Gastroesophageal sphincter (tissue), 3 donors: ENCODE measurements at regions not wholly inside any gene's neighbourhood (a gene's known extent, or its start where the extent isn't known, plus 50 kb on each side); places are given as distances from the start of the nearest gene placed in this dataset.

Experiments used
- EP300 ChIP-seq: sonication (generic); formaldehyde crosslinking; IDR thresholded peaks from one replicate; pipeline ENCODE4 v1.6.1; 2017; ENCODE audit warnings: antibody characterized with exemption, mild to moderate bottlenecking
- POLR2A ChIP-seq, 2 donors: fragments of 450-650 bp; IDR thresholded peaks; one replicate each; pipeline ENCODE4 v1.6.1; 2017; ENCODE audit warnings: antibody characterized with exemption in 2 of 2, mild to moderate bottlenecking in 2 of 2, moderate library complexity in 1 of 2
- POLR2AphosphoS5 ChIP-seq: sonication (generic); formaldehyde crosslinking; IDR thresholded peaks from one replicate; pipeline ENCODE4 v1.6.1; 2017; ENCODE audit warnings: antibody characterized with exemption
- TF ChIP-seq, protein P1 (sequence below), 4 experiments: fragments of 200-600 bp in 2 of 4; fragments of 450-650 bp in 2 of 4; sonication (generic) in 1 of 4; IDR thresholded peaks; one replicate each; pipeline ENCODE4 v1.5.1; 2017 to 2019; ENCODE audit warnings: antibody characterized with exemption in 4 of 4, mild to moderate bottlenecking in 2 of 4, moderate library complexity in 2 of 4

DNA sequence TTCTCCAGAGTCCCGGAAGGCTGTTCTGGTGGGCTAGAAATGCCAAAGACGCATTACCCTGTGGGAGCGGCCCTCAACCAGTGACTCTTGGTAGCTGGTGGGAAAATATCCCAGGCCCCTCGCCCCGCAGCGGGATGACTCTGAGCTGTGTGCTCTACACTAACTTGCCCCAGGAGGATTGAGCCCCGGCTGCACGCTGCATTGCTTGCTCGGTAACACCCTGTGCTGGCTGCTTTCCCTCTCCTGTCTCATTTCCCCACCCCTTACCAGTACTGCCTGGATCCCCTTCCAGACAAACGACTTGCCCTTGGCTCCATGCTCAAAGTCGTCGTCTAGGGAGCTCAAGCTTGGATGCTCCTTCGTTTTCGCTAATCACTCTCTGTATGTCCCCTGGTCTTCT, 411.8 kb upstream of the SULF2 start:
- TF ChIP-seq, protein P1, sequence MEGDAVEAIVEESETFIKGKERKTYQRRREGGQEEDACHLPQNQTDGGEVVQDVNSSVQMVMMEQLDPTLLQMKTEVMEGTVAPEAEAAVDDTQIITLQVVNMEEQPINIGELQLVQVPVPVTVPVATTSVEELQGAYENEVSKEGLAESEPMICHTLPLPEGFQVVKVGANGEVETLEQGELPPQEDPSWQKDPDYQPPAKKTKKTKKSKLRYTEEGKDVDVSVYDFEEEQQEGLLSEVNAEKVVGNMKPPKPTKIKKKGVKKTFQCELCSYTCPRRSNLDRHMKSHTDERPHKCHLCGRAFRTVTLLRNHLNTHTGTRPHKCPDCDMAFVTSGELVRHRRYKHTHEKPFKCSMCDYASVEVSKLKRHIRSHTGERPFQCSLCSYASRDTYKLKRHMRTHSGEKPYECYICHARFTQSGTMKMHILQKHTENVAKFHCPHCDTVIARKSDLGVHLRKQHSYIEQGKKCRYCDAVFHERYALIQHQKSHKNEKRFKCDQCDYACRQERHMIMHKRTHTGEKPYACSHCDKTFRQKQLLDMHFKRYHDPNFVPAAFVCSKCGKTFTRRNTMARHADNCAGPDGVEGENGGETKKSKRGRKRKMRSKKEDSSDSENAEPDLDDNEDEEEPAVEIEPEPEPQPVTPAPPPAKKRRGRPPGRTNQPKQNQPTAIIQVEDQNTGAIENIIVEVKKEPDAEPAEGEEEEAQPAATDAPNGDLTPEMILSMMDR (IDR thresholded peaks at IDR 0.05), result no peak
- TF ChIP-seq POLR2A (IDR thresholded peaks at IDR 0.05) (no peak), EP300 (no peak), POLR2AphosphoS5 (no peak)
